GM13977 (cell line): ENCODE measurements at regions not wholly inside any gene's neighbourhood (a gene's known extent, or its start where the extent isn't known, plus 50 kb on each side); places are given as distances from the start of the nearest gene placed in this dataset.
"Not testable (repeated sequence)": the region's sequence is repeated elsewhere in the genome, so short reads cannot be mapped to it uniquely, and the experiment has no call there.

ENCODE experiments used
- DNase-seq: peaks from one replicate; pipeline ENCODE4 v3.0.0; 2012; ENCODE audit warnings: low spot score
- CTCF ChIP-seq: IDR thresholded peaks from 2 replicates; pipeline ENCODE4 v1.5.1; 2012; ENCODE audit warnings: mild to moderate bottlenecking, control low read depth; ENCODE audit not compliant: insufficient read depth; ENCODE audit errors: extremely low read depth, missing control alignments
- in situ Hi-C: fragments of 300-500 bp; cut with MboI; formaldehyde crosslinking; loops from one replicate; pipeline ENCODE4 v1.12.0; 2022; ENCODE audit warnings: low sequenced_read_pairs, low pct_unique_long_range_greater_than_20kb, mixed read lengths, inconsistent platforms; ENCODE audit not compliant: unreplicated experiment

GRCh38 chr17:70739065-70739464, 569.7 kb downstream of the KCNJ2 start:
- TF ChIP-seq CTCF: no peak
- DNase-seq: no peak
- in situ Hi-C loops: no loop called here

- in situ Hi-C loops, DNase-seq: not testable (repeated sequence)
Observed at GRCh38 chr17:70746574-70746973, 577.2 kb downstream of the KCNJ2 start.

GRCh38 chr17:70750983-70751382, 581.7 kb downstream of the KCNJ2 start:
- in situ Hi-C loops: loop anchor here (25.0 kb wide), 1 partner anchor 1786 kb away; no protein-coding TSS in a partner anchor
- no peak for DNase-seq
- TF ChIP-seq CTCF: no peak

GRCh38 chr17:70752461-70752860, 583.1 kb downstream of the KCNJ2 start:
- not testable (repeated sequence) for DNase-seq
- in situ Hi-C loops: loop anchor here (25.0 kb wide), 1 partner anchor 1785 kb away; no protein-coding TSS in a partner anchor

GRCh38 chr17:70752966-70753467, 583.7 kb downstream of the KCNJ2 start:
- DNase-seq: no peak
- no peak for TF ChIP-seq CTCF
- in situ Hi-C loops: loop anchor here (25.0 kb wide), 1 partner anchor 1784 kb away; no protein-coding TSS in a partner anchor

GRCh38 chr17:70763018-70763417, 593.7 kb downstream of the KCNJ2 start:
- TF ChIP-seq CTCF: no peak
- DNase-seq: no peak
- in situ Hi-C loops: loop anchor here (25.0 kb wide), 1 partner anchor 1774 kb away; no protein-coding TSS in a partner anchor

GRCh38 chr17:70767102-70767701, 597.9 kb downstream of the KCNJ2 start:
- DNase-seq: peak; percentile 22
- in situ Hi-C loops: loop anchor here (25.0 kb wide), 1 partner anchor 1770 kb away; no protein-coding TSS in a partner anchor
- TF ChIP-seq CTCF: peak; percentile 50
